ELF-1 (cell line): ENCODE measurements at regions not wholly inside any gene's neighbourhood (a gene's known extent, or its start where the extent isn't known, plus 50 kb on each side); places are given as distances from the start of the nearest gene placed in this dataset.

Source experiments
- DNase-seq: peaks from one replicate; pipeline ENCODE4 v3.0.0-alpha.2; 2016; ENCODE audit warnings: low read depth, low spot score

DNA sequence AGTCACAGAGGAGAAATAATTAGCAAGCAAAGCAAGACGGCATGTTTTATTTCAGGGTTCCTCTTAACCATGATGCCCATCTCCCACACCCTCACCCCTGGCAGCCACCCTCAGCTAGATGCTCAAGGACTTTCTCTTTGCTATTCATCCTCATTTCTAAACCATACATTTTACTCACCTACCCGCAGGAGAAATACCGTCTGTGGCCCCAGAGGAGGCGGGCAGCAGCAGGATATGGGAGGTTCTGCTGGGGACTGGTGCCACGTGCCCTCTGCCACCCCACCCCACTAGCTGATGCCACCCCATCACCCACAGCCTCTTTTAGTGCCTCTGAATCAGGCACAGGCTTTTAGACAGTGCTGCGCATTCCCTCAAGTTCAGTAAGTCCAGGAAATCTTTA, 168.7 kb upstream of the ITGB1 start:
- no peak for DNase-seq

- peak; percentile 52 for DNase-seq
Observed at GRCh38 chr10:33125522-33126517, 167.8 kb upstream of the ITGB1 start.

- DNase-seq: no peak
Observed at GRCh38 chr10:33125111-33125510, 167.1 kb upstream of the ITGB1 start.

DNA sequence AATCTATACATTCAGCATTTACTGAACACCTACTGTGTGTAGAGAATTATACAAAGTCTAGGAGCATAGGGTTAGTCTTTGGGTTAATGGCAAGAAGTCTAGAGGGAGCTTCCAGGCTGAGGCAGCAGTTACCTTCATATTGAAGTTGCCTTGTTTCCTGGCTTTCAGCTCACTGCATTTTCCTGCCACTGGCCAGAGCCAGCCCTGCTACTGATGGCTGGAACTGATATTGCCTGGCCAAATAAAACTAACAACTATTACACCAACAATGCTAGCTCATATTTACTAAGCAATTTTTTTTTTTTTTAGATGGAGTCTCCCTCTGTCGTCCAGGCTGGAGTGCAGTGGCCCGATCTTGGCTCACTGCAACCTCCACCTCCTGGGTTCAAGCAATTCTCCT, 165.7 kb upstream of the ITGB1 start:
- no peak for DNase-seq

GRCh38 chr10:33122014-33122809, 164.2 kb upstream of the ITGB1 start:
- no peak for DNase-seq

- no peak for DNase-seq
Observed at GRCh38 chr10:33120700-33121099, 162.7 kb upstream of the ITGB1 start.

- DNase-seq: no peak
Observed at GRCh38 chr10:33120275-33120674, 162.2 kb upstream of the ITGB1 start.

GRCh38 chr10:33117816-33118215, 159.8 kb upstream of the ITGB1 start:
- DNase-seq: no peak

GRCh38 chr10:33117230-33117629, 159.2 kb upstream of the ITGB1 start:
- DNase-seq: no peak

GRCh38 chr10:33115738-33116719, 158.0 kb upstream of the ITGB1 start:
- peak; percentile 70 for DNase-seq

- no peak for DNase-seq
Observed at GRCh38 chr10:33114451-33114952, 156.5 kb upstream of the ITGB1 start.

- no peak for DNase-seq
Observed at GRCh38 chr10:33113466-33113865, 155.4 kb upstream of the ITGB1 start.

DNA sequence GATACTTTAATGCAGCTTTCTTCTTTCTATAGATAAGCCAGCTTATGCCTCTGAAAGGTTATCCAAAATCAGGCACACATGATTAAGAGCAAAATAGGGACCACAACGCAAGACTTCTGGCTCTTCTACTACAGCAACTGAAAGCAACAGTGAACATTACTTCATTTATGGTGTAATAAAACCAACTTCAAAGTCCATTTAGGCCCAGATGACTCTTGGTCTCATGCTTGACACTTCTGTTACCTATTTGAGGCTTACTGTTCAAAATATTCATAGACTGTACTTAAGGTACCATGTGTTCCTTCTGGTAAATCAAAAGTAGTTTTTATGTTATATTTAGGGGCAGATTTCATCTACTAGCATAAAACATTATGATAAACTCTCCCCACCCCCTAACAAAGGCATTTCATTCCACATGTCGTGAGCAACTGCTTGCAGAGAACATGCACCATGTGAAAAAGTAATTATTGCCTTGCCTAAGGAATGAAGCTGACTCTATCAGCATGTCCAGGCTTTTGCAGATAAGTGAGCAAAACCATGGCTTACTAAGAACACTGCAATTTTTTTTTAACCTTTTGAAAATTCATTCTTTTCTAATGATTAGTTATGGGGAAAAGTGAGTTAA, 154.9 kb upstream of the ITGB1 start:
- DNase-seq: no peak

GRCh38 chr10:33111488-33112051, 153.5 kb upstream of the ITGB1 start:
- DNase-seq: no peak

GRCh38 chr10:33109788-33110469, 151.9 kb upstream of the ITGB1 start:
- DNase-seq: no peak

GRCh38 chr10:33109384-33109783, 151.4 kb upstream of the ITGB1 start:
- no peak for DNase-seq

GRCh38 chr10:33107953-33108352, 149.9 kb upstream of the ITGB1 start:
- DNase-seq: peak; percentile 40

DNA sequence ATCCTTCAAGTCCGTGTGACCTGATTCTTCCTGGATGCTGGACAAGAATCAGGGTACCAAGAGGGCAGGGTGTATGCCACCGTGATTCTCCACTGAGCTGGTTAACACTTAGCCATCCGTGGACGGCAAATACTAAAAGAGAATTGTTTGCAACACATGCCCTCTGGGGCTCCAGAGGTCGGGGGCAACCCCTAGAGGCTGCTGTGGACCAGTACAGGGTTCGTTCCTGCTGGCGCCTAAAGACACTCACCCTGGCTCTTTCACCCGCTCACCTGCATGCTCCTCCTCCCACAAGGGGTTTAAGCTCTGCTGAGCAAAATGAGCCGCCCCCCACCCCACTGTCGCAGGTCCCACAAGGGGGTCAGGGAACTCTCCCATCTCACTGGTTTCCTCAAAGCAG, 148.7 kb upstream of the ITGB1 start:
- no peak for DNase-seq

GRCh38 chr10:33103863-33104379, 145.9 kb upstream of the ITGB1 start:
- no peak for DNase-seq

DNA sequence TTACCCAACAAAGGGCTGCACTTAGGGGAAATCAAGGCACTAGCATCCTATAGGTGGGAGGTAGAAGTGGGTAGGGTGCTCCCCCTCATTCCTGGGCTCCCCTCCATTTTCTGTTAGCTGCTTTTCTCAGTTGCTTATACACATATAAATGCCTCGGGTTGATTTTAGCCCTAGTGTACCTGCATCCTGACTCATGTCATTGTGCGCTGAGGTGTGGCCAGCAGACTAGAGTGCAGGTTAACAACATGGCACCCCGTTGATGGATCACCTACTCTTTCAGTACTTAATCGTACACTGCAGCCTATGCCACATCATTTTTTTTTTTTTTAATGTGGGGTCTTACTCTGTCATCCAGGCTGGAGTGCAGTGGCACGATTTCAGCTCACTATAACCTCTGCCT, 144.0 kb upstream of the ITGB1 start:
- no peak for DNase-seq
